ENCODE measurements at regions not wholly inside any gene's neighbourhood (a gene's known extent, or its start where the extent isn't known, plus 50 kb on each side); places are given as distances from the start of the nearest gene placed in this dataset.
"Not testable (repeated sequence)": the region's sequence is repeated elsewhere in the genome, so short reads cannot be mapped to it uniquely, and the experiment has no call there.

DNA sequence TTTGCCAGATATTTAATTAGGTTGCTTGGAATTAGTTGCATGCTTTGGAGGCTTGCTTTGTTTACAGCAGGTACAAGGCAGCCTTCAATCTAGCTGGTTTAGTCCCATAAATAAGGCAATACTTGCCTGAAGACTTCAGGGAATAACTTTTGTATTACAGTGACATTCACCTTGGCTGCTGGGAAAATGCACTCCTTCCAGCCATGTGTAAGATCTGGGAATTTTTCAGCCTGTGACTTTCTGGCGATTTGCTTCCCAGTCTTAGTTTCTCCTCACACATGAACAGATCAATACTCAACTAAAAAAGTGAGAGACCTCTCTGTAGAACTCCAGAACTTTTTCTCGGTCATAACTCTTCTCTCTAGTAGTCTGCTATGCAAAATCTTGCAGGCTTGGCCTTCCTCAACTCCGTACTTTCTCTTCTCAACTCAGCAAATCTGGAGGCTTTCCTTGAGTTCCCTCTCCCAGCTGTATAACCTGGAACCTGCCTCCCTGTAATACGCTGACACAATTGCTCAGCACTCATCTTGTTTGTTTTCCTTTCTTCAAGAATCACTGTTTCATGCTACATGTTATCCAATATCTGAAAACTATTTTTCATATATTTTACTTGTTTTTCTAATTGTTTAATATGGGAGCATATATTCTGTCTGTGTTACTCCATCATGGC, 173.0 kb downstream of the MSX2 start:
- Histone ChIP-seq H3K9me3 (no peaks in the 10 kb centered on the region), H3K4me1 (ENCODE audit: insufficient read depth) (no peaks in the 10 kb centered on the region), H3K4me3 (no peak overlapping the region), H3K27ac (no peak overlapping the region), H3K36me3 (no peaks in the 10 kb centered on the region), H3K27me3 (no peaks in the 10 kb centered on the region)
- WGBS, 3 donors, result 75 to 82% (median 80%) methylated on average over 4 of the region's 4 CpGs
- DNase-seq, result no peak
- intact Hi-C loops (cut with DNase I), result no loop called here
- no peak for TF ChIP-seq EP300 (IDR thresholded peaks at IDR 0.05)
- TF ChIP-seq, protein P1, sequence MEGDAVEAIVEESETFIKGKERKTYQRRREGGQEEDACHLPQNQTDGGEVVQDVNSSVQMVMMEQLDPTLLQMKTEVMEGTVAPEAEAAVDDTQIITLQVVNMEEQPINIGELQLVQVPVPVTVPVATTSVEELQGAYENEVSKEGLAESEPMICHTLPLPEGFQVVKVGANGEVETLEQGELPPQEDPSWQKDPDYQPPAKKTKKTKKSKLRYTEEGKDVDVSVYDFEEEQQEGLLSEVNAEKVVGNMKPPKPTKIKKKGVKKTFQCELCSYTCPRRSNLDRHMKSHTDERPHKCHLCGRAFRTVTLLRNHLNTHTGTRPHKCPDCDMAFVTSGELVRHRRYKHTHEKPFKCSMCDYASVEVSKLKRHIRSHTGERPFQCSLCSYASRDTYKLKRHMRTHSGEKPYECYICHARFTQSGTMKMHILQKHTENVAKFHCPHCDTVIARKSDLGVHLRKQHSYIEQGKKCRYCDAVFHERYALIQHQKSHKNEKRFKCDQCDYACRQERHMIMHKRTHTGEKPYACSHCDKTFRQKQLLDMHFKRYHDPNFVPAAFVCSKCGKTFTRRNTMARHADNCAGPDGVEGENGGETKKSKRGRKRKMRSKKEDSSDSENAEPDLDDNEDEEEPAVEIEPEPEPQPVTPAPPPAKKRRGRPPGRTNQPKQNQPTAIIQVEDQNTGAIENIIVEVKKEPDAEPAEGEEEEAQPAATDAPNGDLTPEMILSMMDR (IDR thresholded peaks at IDR 0.05), result no peak
- no peak for TF ChIP-seq POLR2A (IDR thresholded peaks at IDR 0.05)

DNA sequence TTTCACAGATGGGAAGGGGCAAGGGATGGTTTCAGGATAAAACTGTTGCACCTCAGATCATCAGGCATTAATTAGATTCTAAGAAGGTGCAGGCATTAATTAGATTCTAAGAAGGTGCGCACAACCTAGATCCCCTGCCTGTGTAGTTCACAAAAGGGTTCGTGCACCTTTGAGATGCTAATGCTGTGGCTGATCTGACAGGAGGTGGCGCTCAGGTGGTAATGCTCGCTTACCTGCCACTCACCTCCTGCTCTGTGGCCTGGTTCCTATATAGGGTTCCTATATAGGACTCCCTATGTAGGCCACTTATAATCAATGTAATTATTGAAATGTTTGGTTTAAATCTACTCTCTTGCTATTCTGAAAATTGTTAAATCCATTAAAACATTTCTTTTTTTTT, 171.0 kb downstream of the MSX2 start:
- no peak for DNase-seq
- H3K9me3 ChIP-seq, result no peaks in the 10 kb centered on the region
- no peaks in the 10 kb centered on the region for H3K4me1 ChIP-seq (ENCODE audit: insufficient read depth)
- H3K27ac ChIP-seq, result no peak overlapping the region
- no peaks in the 10 kb centered on the region for H3K36me3 ChIP-seq
- no peaks in the 10 kb centered on the region for H3K27me3 ChIP-seq
- TF ChIP-seq, protein P1 (IDR thresholded peaks at IDR 0.05), result no peak
- TF ChIP-seq POLR2A (IDR thresholded peaks at IDR 0.05) (no peak), EP300 (IDR thresholded peaks at IDR 0.05) (no peak)
- intact Hi-C loops (cut with DNase I), result no loop called here
- no peak overlapping the region for H3K4me3 ChIP-seq
- 52 to 60% (median 59%) methylated on average over 4 of the region's 4 CpGs for WGBS, 3 donors

DNA sequence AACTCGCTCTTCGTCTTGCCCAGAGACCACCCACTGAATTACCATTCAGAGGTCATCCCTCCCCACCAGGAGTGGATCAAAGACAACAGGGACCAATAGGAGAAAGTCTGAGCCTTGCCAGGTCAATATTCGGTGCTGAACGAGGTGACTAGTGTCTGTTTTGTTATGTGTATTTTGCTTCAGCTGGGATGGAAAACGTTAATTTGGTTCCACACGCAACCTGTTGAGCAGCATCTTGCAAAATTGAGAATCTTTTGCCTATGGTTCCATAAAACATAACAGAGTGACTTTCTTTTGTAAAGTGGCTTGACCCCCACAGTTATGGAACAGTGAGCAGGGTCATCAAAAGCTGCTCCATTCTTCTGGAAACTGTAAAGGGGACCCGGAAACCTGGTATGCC, 168.4 kb downstream of the MSX2 start:
- H3K27me3 ChIP-seq, result no peaks in the 10 kb centered on the region
- no peaks in the 10 kb centered on the region for H3K4me1 ChIP-seq (ENCODE audit: insufficient read depth)
- TF ChIP-seq EP300 (IDR thresholded peaks at IDR 0.05) (no peak), POLR2A (IDR thresholded peaks at IDR 0.05) (no peak)
- TF ChIP-seq, protein P1 (IDR thresholded peaks at IDR 0.05), result no peak
- no peaks in the 10 kb centered on the region for H3K9me3 ChIP-seq
- DNase-seq, result no peak
- no peak overlapping the region for H3K4me3 ChIP-seq
- WGBS, 3 donors, result 82 to 90% (median 89%) methylated on average over 7 of the region's 7 CpGs
- no peak overlapping the region for H3K27ac ChIP-seq
- H3K36me3 ChIP-seq, result no peaks in the 10 kb centered on the region
- intact Hi-C loops (cut with DNase I), result no loop called here

DNA sequence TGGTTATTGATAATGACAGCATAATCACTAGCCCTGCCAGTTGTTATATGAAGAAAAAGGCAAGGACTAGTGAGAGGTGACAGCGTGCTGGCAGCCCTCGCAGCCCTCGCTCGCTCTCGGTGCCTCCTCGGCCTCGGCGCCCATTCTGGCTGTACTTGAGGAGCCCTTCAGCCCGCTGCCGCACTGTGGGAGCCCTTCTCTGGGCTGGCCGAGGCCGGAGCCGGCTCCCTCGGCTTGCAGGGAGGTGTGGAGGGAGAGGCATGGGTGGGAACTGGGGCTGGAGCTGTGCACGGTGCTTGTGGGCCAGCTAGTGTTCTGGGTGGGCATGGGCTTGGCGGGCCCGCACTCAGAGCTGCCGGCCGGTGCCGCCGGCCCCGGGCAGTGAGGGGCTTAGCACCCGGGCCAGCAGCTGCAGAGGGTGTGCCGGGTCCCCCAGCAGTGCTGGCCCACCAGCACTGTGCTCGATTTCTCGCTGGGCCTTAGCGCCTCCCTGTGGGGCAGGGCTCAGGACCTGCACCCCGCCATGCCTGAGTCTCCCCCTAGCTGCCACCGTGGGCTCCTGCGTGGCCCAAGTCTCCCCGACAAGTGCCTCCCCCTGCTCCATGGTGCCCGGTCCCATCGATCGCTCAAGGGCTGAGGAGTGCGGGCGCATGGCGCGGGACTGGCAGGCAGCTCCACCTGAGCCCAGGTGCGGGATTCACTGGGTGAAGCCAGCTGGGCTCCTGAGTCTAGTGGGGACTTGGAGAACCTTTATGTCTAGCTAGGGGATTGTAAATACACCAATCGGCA, 156.2 kb downstream of the MSX2 start:
- intact Hi-C loops (cut with DNase I); H3K27ac ChIP-seq; H3K4me3 ChIP-seq; H3K9me3 ChIP-seq; DNase-seq; H3K36me3 ChIP-seq; H3K27me3 ChIP-seq; H3K4me1 ChIP-seq (ENCODE audit: insufficient read depth): not testable (repeated sequence)
- 90 to 95% (median 95%) methylated on average over 30 to 40 of the region's 40 CpGs for WGBS, 3 donors

DNA sequence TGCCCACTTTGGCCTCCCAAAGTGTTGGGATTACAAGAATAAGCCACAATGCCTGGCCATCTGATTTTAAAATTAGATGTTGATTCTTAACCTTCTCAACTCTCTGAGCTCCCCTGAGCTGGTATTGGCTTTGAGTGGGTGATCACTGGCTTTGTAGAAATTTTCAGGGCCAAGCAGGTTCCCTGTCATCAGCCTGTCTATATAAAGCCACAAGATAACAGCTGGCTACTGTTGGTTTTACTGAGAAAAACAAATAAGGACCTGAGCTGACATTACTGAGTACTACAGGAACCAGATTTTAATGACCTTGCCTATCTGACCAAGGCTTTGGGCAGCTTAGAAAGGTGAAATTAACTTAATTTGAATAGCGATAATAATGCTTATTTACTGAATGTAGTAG, 153.6 kb downstream of the MSX2 start:
- Histone ChIP-seq H3K36me3 (no peaks in the 10 kb centered on the region), H3K4me3 (no peak overlapping the region), H3K27me3 (no peaks in the 10 kb centered on the region), H3K27ac (no peak overlapping the region), H3K9me3 (no peaks in the 10 kb centered on the region), H3K4me1 (ENCODE audit: insufficient read depth) (no peaks in the 10 kb centered on the region)
- intact Hi-C loops (cut with DNase I), result no loop called here
- TF ChIP-seq, protein P1 (IDR thresholded peaks at IDR 0.05), result no peak
- TF ChIP-seq POLR2A (IDR thresholded peaks at IDR 0.05), result no peak
- 91 to 96% (median 91%) methylated on average over 1 of the region's 1 CpG for WGBS, 3 donors
- DNase-seq, result no peak

Data from ovary (tissue), 7 donors.